OCI-LY7 (cell line): ENCODE measurements at regions not wholly inside any gene's neighbourhood (a gene's known extent, or its start where the extent isn't known, plus 50 kb on each side); places are given as distances from the start of the nearest gene placed in this dataset. TPM values are rescaled to one million over a fixed set of nuclear protein-coding genes. Genes with fewer than 3 reads are reported as not detected.

Experiments used
- BruUV-seq: library from RNA; stranded (reverse); fragments of 400-500 nt; replicated peaks from 2 replicates; lab custom pipeline; 2021; lab: Mats Ljungman, UMichigan
- CTCF ChIA-PET: fragments of 300-600 bp; sonication (Branson Sonifier 250); formaldehyde crosslinking; loops from one replicate; lab custom pipeline; 2022; ENCODE audit warnings: antibody characterized with exemption; ENCODE audit not compliant: unreplicated experiment; lab: Charles Lee
- POLR2A ChIA-PET: fragments of 300-600 bp; sonication (Branson Sonifier 250); formaldehyde crosslinking; loops from one replicate; lab custom pipeline; 2022; ENCODE audit warnings: antibody characterized with exemption; lab: Charles Lee
- DNase-seq: peaks from one replicate; pipeline ENCODE4 v3.0.0-alpha.2; 2015; ENCODE audit warnings: low spot score
- H2AFZ ChIP-seq: fragments of 200-600 bp; sonication (generic), shearing (Covaris generic); 2 replicates; pipeline ENCODE4 v1.6.1; 2014; ENCODE audit warnings: mild to moderate bottlenecking, antibody characterized with exemption, low read length, moderate library complexity
- H3K27ac ChIP-seq: fragments of 200-600 bp; sonication (generic); 2 replicates; pipeline ENCODE4 v1.5.1; 2014; ENCODE audit warnings: mixed run types, low read depth, mild to moderate bottlenecking, moderate library complexity, low read length, inconsistent platforms; ENCODE audit not compliant: poor library complexity, severe bottlenecking
- H3K36me3 ChIP-seq: fragments of 200-600 bp; sonication (generic); 2 replicates; pipeline ENCODE4 v1.6.1; 2014; ENCODE audit warnings: mild to moderate bottlenecking, antibody characterized with exemption, low read length, moderate library complexity, mixed read lengths; ENCODE audit not compliant: insufficient read depth
- H3K4me1 ChIP-seq: fragments of 200-600 bp; sonication (generic); 2 replicates; pipeline ENCODE4 v1.5.1; 2014; ENCODE audit warnings: mild to moderate bottlenecking, low read length; ENCODE audit not compliant: insufficient read depth, poor library complexity, severe bottlenecking
- H3K4me2 ChIP-seq: fragments of 200-600 bp; sonication (generic); 2 replicates; pipeline ENCODE4 v1.6.1; 2014; ENCODE audit warnings: mild to moderate bottlenecking, low read length
- H3K4me3 ChIP-seq: fragments of 200-600 bp; sonication (generic); 2 replicates; pipeline ENCODE4 v1.5.1; 2014; ENCODE audit warnings: mild to moderate bottlenecking, low read depth, low read length; ENCODE audit not compliant: poor library complexity, severe bottlenecking
- H3K79me2 ChIP-seq: fragments of 200-600 bp; sonication (generic); 2 replicates; pipeline ENCODE4 v1.6.1; 2016; ENCODE audit warnings: low read depth, mild to moderate bottlenecking, low read length, moderate library complexity, mixed read lengths; ENCODE audit not compliant: insufficient read depth
- H3K9me2 ChIP-seq: fragments of 200-600 bp; sonication (generic); 2 replicates; pipeline ENCODE4 v1.6.1; 2016; ENCODE audit warnings: mild to moderate bottlenecking, low read length, mixed read lengths; ENCODE audit not compliant: insufficient read depth
- H3K9me3 ChIP-seq: fragments of 200-600 bp; sonication (generic); 2 replicates; pipeline ENCODE4 v1.6.1; 2014; ENCODE audit warnings: mild to moderate bottlenecking, mixed run types, low read length, mixed read lengths
- H4K20me1 ChIP-seq: fragments of 200-600 bp; sonication (generic); 2 replicates; pipeline ENCODE4 v1.6.1; 2014; ENCODE audit warnings: mild to moderate bottlenecking, antibody characterized with exemption, low read length, moderate library complexity, mixed read lengths; ENCODE audit not compliant: insufficient read depth
- CTCF ChIP-seq: fragments of 200-600 bp; sonication (generic); conservative IDR thresholded peaks from 2 replicates; pipeline ENCODE4 v1.5.1; 2014; ENCODE audit warnings: mild to moderate bottlenecking, antibody characterized with exemption, low read length, moderate library complexity, mixed read lengths
- EZH2phosphoT487 ChIP-seq: fragments of 200-600 bp; sonication (generic); IDR thresholded peaks from 2 replicates; pipeline ENCODE4 v1.6.1; 2018; ENCODE audit warnings: low read depth, borderline replicate concordance, mild to moderate bottlenecking, mixed run types, antibody characterized with exemption, low read length, moderate library complexity, mixed read lengths
- intact Hi-C: fragments of 100-400 bp; cut with micrococcal nuclease; formaldehyde crosslinking; loops from one replicate; pipeline ENCODE4 v1.10.0; 2022; ENCODE audit not compliant: unreplicated experiment
- small RNA-seq: library from RNA; depleted of rRNA; stranded (forward); fragments of <200 nt; gene quantifications from one replicate; pipeline ENCODE3, GENCODE V24; 2014

- intact Hi-C loops, result no loop called here
- H3K9me2 ChIP-seq, result no peaks in the 10 kb centered on the region
- DNase-seq, result peak; percentile 50
- no peak overlapping the region for H2AFZ ChIP-seq
- ChIA-PET POLR2A (interaction anchor here (0.6 to 0.7 kb wide), 2 partner anchors 38 to 552 kb away, joined by 3 read pairs; no protein-coding TSS in a partner anchor), CTCF (interaction anchor here (0.5 to 1.4 kb wide), 2 partner anchors 12 to 225 kb away, joined by 3 to 8 read pairs; no protein-coding TSS in a partner anchor)
- TF ChIP-seq CTCF (peak; percentile 76), EZH2phosphoT487 (no peak)
- H3K4me1 ChIP-seq, result no peaks in the 10 kb centered on the region
- no peak overlapping the region for H3K4me2 ChIP-seq
- no peaks in the 10 kb centered on the region for H4K20me1 ChIP-seq
- no peak overlapping the region for H3K27ac ChIP-seq
- no peak overlapping the region for H3K4me3 ChIP-seq
- H3K79me2 ChIP-seq, result no peaks in the 10 kb centered on the region
- H3K36me3 ChIP-seq, result no peaks in the 10 kb centered on the region
- BruUV-seq, result no TSS peak
- no peaks in the 10 kb centered on the region for H3K9me3 ChIP-seq
These were observed 49.9 kb upstream of the OR4E1 start for GRCh38 chr14:21723431-21724045.

Small RNA genes lying in the stretch of these regions (small RNA-seq; reads per million reads assigned to genes)
- gene AC245505.1 (not detected), gene TRAJ30 (not detected), gene TRAJ31 (not detected), gene TRAJ32 (not detected), gene TRAJ33 (not detected), gene TRAJ34 (not detected), gene TRAJ35 (not detected), gene TRAJ36 (not detected), gene TRAJ37 (not detected), gene TRAJ38 (not detected), gene TRAJ39 (not detected), gene TRAJ40 (not detected), gene TRAJ41 (not detected), gene TRAJ42 (not detected), gene TRAJ43 (not detected), gene TRAJ44 (not detected), gene TRAJ45 (not detected), gene TRAJ46 (not detected), gene TRAJ47 (not detected), gene TRAJ48 (not detected), gene TRAJ49 (not detected), gene TRAJ50 (not detected), gene TRAJ51 (not detected), gene TRAJ52 (not detected), gene TRAJ53 (not detected), gene TRAJ54 (not detected), gene TRAJ55 (not detected), gene TRAJ56 (0.31 reads per million), gene TRAJ57 (not detected), gene TRAJ58 (not detected), gene TRAJ59 (not detected), gene TRAJ60 (not detected), gene TRAJ61 (not detected), gene TRAV15 (not detected), gene TRDD1 (not detected), gene TRDD2 (not detected), gene TRDD3 (not detected), gene TRDJ1 (not detected), gene TRDJ2 (not detected), gene TRDJ3 (not detected), gene TRDJ4 (not detected), gene TRDV1 (not detected)
